ENCODE measurements at regions not wholly inside any gene's neighbourhood (a gene's known extent, or its start where the extent isn't known, plus 50 kb on each side); places are given as distances from the start of the nearest gene placed in this dataset.

- SMC1A ChIA-PET (ENCODE audit: uncharacterized antibody, unreplicated experiment), result no interaction called here
- Histone ChIP-seq H3K9ac (ENCODE audit: control insufficient read depth, insufficient read depth, low read length) (no peak overlapping the region), H3K9me3 (replicated peaks; ENCODE audit: control insufficient read depth, insufficient read depth, low read length) (no peaks in the 10 kb centered on the region; the same call in 2 of the 3 replicates), H2AFZ (ENCODE audit: control insufficient read depth, low read depth, low read length) (no peak overlapping the region), H3K4me3 (no peak overlapping the region), H3K27ac (ENCODE audit: control insufficient read depth, insufficient read depth) (no peak overlapping the region), H3K79me2 (ENCODE audit: control insufficient read depth, insufficient read depth, low read length) (no peaks in the 10 kb centered on the region), H3K4me2 (ENCODE audit: control insufficient read depth, insufficient read depth) (no peak overlapping the region), H4K20me1 (ENCODE audit: control insufficient read depth, insufficient read depth) (no peaks in the 10 kb centered on the region), H3K27me3 (replicated peaks in 1 of 2; ENCODE audit: control insufficient read depth in 2 of 2, insufficient read depth in 2 of 2, low read length in 1 of 2) (no peaks in the 10 kb centered on the region), H3K36me3 (ENCODE audit: control insufficient read depth in 2 of 2, insufficient read depth in 2 of 2, low read length in 1 of 2) (no peaks in the 10 kb centered on the region), H3K4me1 (ENCODE audit: control insufficient read depth, insufficient read depth, low read length) (no peaks in the 10 kb centered on the region)
- FAIRE-seq, result no peak
- no TSS peak for BruUV-seq (replicated peaks)
- TF ChIP-seq PRDM15 (CRISPR knock-in tag; IDR thresholded peaks at IDR 0.05) (no peak), MYB (IDR thresholded peaks at IDR 0.05; ENCODE audit: borderline replicate concordance, low read depth, low read length) (no peak), RAD51 (IDR thresholded peaks at IDR 0.05) (no peak), BRCA1 (IDR thresholded peaks at IDR 0.05; ENCODE audit: low read depth, low read length) (no peak), HSF1 (IDR thresholded peaks at IDR 0.05; ENCODE audit: low read depth, low read length) (no peak), ASH2L (IDR thresholded peaks at IDR 0.05; ENCODE audit: borderline replicate concordance, low read depth) (no peak), CTCF (IDR thresholded peaks at IDR 0.05 in 2 of 3, conservative IDR thresholded peaks at IDR 0.05 in 1 of 3; ENCODE audit: control insufficient read depth in 2 of 3, extremely low read depth in 1 of 3, insufficient read depth in 1 of 3, low read depth in 3 of 3, low read length in 3 of 3) (no peak)
- intact Hi-C loops (cut with micrococcal nuclease; ENCODE audit: unreplicated experiment) (no loop called here), in situ Hi-C loops (cut with MboI) (no loop called here)
- ATAC-seq, result no peak
- RAD21 ChIA-PET (ENCODE audit: unreplicated experiment), result no interaction called here
- POLR2A ChIA-PET, result no interaction called here
- DNase-seq (ENCODE audit: low read depth, low spot score), result no peak
- CTCF ChIA-PET, result no interaction called here
These were observed 775.4 kb upstream of the CDH2 start for GRCh38 chr18:28952339-28952738.
